B cell (primary cell): ENCODE measurements at regions not wholly inside any gene's neighbourhood (a gene's known extent, or its start where the extent isn't known, plus 50 kb on each side); places are given as distances from the start of the nearest gene placed in this dataset.

Experiments
- ATAC-seq: fragments of 200-7000 bp; cut with Tn5 transposase; one replicate; pipeline ENCODE4 v1.10.0; 2021; ENCODE audit warnings: low read depth, mild to moderate bottlenecking, moderate number of reproducible peaks, moderate library complexity
- CTCF ChIA-PET: fragments of 350-600 bp; sonication (Branson Sonifier 250); formaldehyde crosslinking; loops from one replicate; lab custom pipeline; 2021; ENCODE audit warnings: antibody characterized with exemption, inconsistent platforms; lab: Charles Lee
- POLR2A ChIA-PET: fragments of 350-600 bp; sonication (Branson Sonifier 250); formaldehyde crosslinking; loops from one replicate; lab custom pipeline; 2021; ENCODE audit warnings: antibody characterized with exemption; lab: Charles Lee
- DNase-seq: peaks from one replicate; pipeline ENCODE4 v3.0.0; 2013
- H2AFZ ChIP-seq: 2 replicates; pipeline ENCODE4 v1.6.1; 2012; ENCODE audit warnings: mild to moderate bottlenecking, low read depth, low read length; ENCODE audit not compliant: insufficient read depth, poor library complexity, severe bottlenecking
- H3K27ac ChIP-seq, 2 donors: 1 replicate in 1 of 2; 2 replicates in 1 of 2; pipeline ENCODE4 v1.5.1; 2012 to 2013; ENCODE audit warnings: low read length in 2 of 2, mild to moderate bottlenecking in 2 of 2, moderate library complexity in 1 of 2
- H3K27me3 ChIP-seq, 4 experiments: fragments of 200-600 bp in 1 of 4; sonication (generic) in 1 of 4; replicated peaks in 1 of 4; 1 replicate in 2 of 4; 2 replicates in 2 of 4; pipeline versions ENCODE4 v1.6.1 to v1.7.0; 2013 to 2016; ENCODE audit warnings: low read length in 3 of 4, mild to moderate bottlenecking in 2 of 4, mixed read lengths in 1 of 4, moderate library complexity in 1 of 4; ENCODE audit not compliant: insufficient read depth in 4 of 4, control insufficient read depth in 3 of 4; ENCODE audit errors: control extremely low read depth in 1 of 4
- H3K36me3 ChIP-seq, 2 experiments: replicated peaks in 1 of 2; 1 replicate in 1 of 2; 2 replicates in 1 of 2; pipeline versions ENCODE4 v1.6.1 to v1.7.1; 2013; ENCODE audit warnings: low read length in 1 of 2; ENCODE audit not compliant: insufficient read depth in 2 of 2, control insufficient read depth in 1 of 2; ENCODE audit errors: control extremely low read depth in 1 of 2, extremely low read depth in 1 of 2
- H3K4me1 ChIP-seq, 2 donors: fragments of 200-600 bp in 1 of 2; sonication (generic) in 1 of 2; 1 replicate in 1 of 2; 2 replicates in 1 of 2; pipeline versions ENCODE4 v1.5.1 to v1.6.1; 2013 to 2017; ENCODE audit warnings: low read length in 2 of 2; ENCODE audit not compliant: control insufficient read depth in 2 of 2, insufficient read depth in 2 of 2
- H3K4me2 ChIP-seq: replicated peaks from 2 replicates; pipeline ENCODE3; 2012; ENCODE audit warnings: mild to moderate bottlenecking, low read depth, low read length; ENCODE audit not compliant: poor library complexity, severe bottlenecking
- H3K4me3 ChIP-seq, 5 experiments: fragments of 200-600 bp in 1 of 5; sonication (generic) in 1 of 5; 1 replicate in 3 of 5; 2 replicates in 2 of 5; pipeline versions ENCODE4 v1.5.1 to v1.7.0; 2011 to 2016; ENCODE audit warnings: low read length in 4 of 5, mild to moderate bottlenecking in 4 of 5, low read depth in 2 of 5, control low read depth in 1 of 5, moderate library complexity in 1 of 5; ENCODE audit not compliant: insufficient read depth in 1 of 5; ENCODE audit errors: control extremely low read depth in 1 of 5, extremely low read depth in 1 of 5
- H3K79me2 ChIP-seq: fragments of 200-600 bp; sonication (generic); one replicate; pipeline ENCODE4 v1.6.0; 2016; ENCODE audit warnings: low read length; ENCODE audit not compliant: control insufficient read depth, insufficient read depth
- H3K9ac ChIP-seq: fragments of 200-600 bp; sonication (generic); 2 replicates; pipeline ENCODE4 v1.6.1; 2017; ENCODE audit warnings: mild to moderate bottlenecking, low read length, moderate library complexity
- H3K9me3 ChIP-seq, 3 donors: one replicate each; pipeline versions ENCODE4 v1.6.1 to v1.7.1; 2013; ENCODE audit warnings: low read length in 2 of 3; ENCODE audit not compliant: control insufficient read depth in 2 of 3, insufficient read depth in 1 of 3; ENCODE audit errors: control extremely low read depth in 1 of 3
- H4K20me1 ChIP-seq: 2 replicates; pipeline ENCODE4 v1.6.0; 2012; ENCODE audit warnings: mild to moderate bottlenecking, low read length; ENCODE audit not compliant: insufficient read depth, control insufficient read depth, poor library complexity, severe bottlenecking
- H3K27ac Mint-ChIP-seq: one replicate; pipeline ENCODE4 v1.8.0; 2021; ENCODE audit warnings: mixed read lengths
- H3K27me3 Mint-ChIP-seq: one replicate; pipeline ENCODE4 v1.8.0; 2021; ENCODE audit warnings: mixed read lengths
- H3K4me1 Mint-ChIP-seq: one replicate; pipeline ENCODE4 v1.8.0; 2021; ENCODE audit warnings: mixed read lengths
- H3K4me3 Mint-ChIP-seq: one replicate; pipeline ENCODE4 v1.8.0; 2021; ENCODE audit warnings: mixed read lengths
- H3K9me3 Mint-ChIP-seq: one replicate; pipeline ENCODE4 v1.8.0; 2022; ENCODE audit warnings: mixed read lengths; ENCODE audit not compliant: insufficient read depth
- EZH2 ChIP-seq: IDR thresholded peaks from 2 replicates; pipeline ENCODE4 v1.6.1; 2012; ENCODE audit warnings: borderline replicate concordance, low read depth, mild to moderate bottlenecking, moderate library complexity, low read length; ENCODE audit not compliant: insufficient read depth, poor library complexity, severe bottlenecking
- WGBS: methylation state at CpG from one replicate; pipeline ENCODE4 v1.1.5; 2013; ENCODE audit warnings: missing lambda C conversion rate; ENCODE audit not compliant: insufficient coverage; 5-methylcytosine and 5-hydroxymethylcytosine counted together
- intact Hi-C: fragments of 100-400 bp; cut with micrococcal nuclease; formaldehyde crosslinking; loops from one replicate; pipeline ENCODE4 v1.10.0; 2022
- TF ChIP-seq, protein P1 (sequence below): fragments of 200-600 bp; IDR thresholded peaks from one replicate; pipeline ENCODE4 v1.8.0; 2022; ENCODE audit warnings: antibody characterized with exemption, mild to moderate bottlenecking

DNA sequence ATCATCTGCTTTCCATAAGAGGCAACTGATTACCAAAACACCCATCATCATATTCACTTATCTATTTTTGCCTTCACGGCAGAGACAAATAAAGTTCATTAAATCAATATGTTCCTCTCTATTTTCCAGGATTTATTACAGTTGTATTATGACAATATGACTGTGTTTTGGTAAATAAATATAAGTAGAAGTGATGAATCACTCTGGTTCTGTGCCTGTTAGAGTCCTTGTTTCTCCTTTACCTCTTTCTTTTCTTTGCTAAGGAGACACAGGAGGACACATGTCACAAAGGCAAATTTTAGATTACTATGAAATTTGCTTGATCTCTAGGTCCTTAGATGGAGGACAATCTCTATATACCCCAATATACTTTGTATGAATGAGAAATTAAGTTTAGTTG is 152.6 kb upstream of the PLSCR5 start:
- no peak overlapping the region for H3K4me2 ChIP-seq
- H3K79me2 ChIP-seq = no peaks in the 10 kb centered on the region
- no peaks in the 10 kb centered on the region for H4K20me1 ChIP-seq
- H3K36me3 ChIP-seq = no peaks in the 10 kb centered on the region
- WGBS = no CpG with 5 or more reads among the region's 1 CpG
- Mint-ChIP-seq H3K9me3 (no peaks in the 10 kb centered on the region), H3K4me3 (no peak overlapping the region), H3K27ac (no peak overlapping the region), H3K4me1 (no peaks in the 10 kb centered on the region), H3K27me3 (no peaks in the 10 kb centered on the region)
- no peak overlapping the region for H3K9ac ChIP-seq
- no peak overlapping the region for H3K4me3 ChIP-seq
- ChIA-PET CTCF (no interaction called here), POLR2A (no interaction called here)
- DNase-seq (no peak), ATAC-seq (no peak)
- H3K27ac ChIP-seq = no peak overlapping the region
- no peaks in the 10 kb centered on the region for H3K4me1 ChIP-seq
- no peak overlapping the region for H2AFZ ChIP-seq
- intact Hi-C loops = no loop called here
- no peak for TF ChIP-seq EZH2
- TF ChIP-seq, protein P1, sequence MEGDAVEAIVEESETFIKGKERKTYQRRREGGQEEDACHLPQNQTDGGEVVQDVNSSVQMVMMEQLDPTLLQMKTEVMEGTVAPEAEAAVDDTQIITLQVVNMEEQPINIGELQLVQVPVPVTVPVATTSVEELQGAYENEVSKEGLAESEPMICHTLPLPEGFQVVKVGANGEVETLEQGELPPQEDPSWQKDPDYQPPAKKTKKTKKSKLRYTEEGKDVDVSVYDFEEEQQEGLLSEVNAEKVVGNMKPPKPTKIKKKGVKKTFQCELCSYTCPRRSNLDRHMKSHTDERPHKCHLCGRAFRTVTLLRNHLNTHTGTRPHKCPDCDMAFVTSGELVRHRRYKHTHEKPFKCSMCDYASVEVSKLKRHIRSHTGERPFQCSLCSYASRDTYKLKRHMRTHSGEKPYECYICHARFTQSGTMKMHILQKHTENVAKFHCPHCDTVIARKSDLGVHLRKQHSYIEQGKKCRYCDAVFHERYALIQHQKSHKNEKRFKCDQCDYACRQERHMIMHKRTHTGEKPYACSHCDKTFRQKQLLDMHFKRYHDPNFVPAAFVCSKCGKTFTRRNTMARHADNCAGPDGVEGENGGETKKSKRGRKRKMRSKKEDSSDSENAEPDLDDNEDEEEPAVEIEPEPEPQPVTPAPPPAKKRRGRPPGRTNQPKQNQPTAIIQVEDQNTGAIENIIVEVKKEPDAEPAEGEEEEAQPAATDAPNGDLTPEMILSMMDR = no peak
- no peaks in the 10 kb centered on the region for H3K27me3 ChIP-seq
- no peaks in the 10 kb centered on the region for H3K9me3 ChIP-seq

DNA sequence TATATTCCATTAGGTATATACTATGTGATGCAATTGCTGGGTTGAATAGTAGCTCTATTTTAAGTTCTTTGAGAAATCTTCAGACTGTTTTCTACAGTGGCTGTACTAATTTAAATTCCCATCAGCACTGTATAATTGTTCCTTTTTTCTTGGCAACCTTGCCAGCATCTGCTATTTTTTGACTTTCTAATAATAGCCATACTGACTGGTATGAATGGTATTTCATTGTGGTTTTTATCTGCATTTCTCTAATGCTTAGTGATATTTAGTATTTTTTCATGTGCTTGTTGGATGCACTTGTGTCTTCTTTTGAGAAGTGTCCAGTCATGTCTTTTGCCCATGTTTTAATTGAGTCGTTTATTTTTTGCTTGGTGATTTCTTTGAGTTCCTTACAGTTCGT is 145.1 kb upstream of the PLSCR5 start:
- Mint-ChIP-seq H3K9me3 (no peaks in the 10 kb centered on the region), H3K27ac (no peak overlapping the region), H3K4me1 (no peaks in the 10 kb centered on the region), H3K27me3 (no peaks in the 10 kb centered on the region), H3K4me3 (no peak overlapping the region)
- Histone ChIP-seq H3K4me2 (no peak overlapping the region), H2AFZ (no peak overlapping the region), H3K27me3 (no peaks in the 10 kb centered on the region), H3K27ac (no peak overlapping the region), H3K36me3 (no peaks in the 10 kb centered on the region), H3K4me1 (no peaks in the 10 kb centered on the region), H4K20me1 (no peaks in the 10 kb centered on the region), H3K9ac (no peak overlapping the region), H3K9me3 (no peaks in the 10 kb centered on the region), H3K79me2 (no peaks in the 10 kb centered on the region), H3K4me3 (no peak overlapping the region)
- intact Hi-C loops = no loop called here
- TF ChIP-seq, protein P1 = no peak
- no peak for TF ChIP-seq EZH2
- ChIA-PET CTCF (no interaction called here), POLR2A (no interaction called here)
- ATAC-seq (no peak), DNase-seq (no peak)
- WGBS = 73% methylated on average over 2 of the region's 2 CpGs
